GM18867 (cell line): ENCODE measurements at regions not wholly inside any gene's neighbourhood (a gene's known extent, or its start where the extent isn't known, plus 50 kb on each side); places are given as distances from the start of the nearest gene placed in this dataset.
"Not testable (repeated sequence)": the region's sequence is repeated elsewhere in the genome, so short reads cannot be mapped to it uniquely, and the experiment has no call there.

Source experiments
- ATAC-seq: cut with Tn5 transposase; IDR thresholded peaks from one replicate; pipeline ENCODE4 v1.9.1; 2021; ENCODE audit warnings: mild to moderate bottlenecking, moderate library complexity; ENCODE audit not compliant: unreplicated experiment

DNA sequence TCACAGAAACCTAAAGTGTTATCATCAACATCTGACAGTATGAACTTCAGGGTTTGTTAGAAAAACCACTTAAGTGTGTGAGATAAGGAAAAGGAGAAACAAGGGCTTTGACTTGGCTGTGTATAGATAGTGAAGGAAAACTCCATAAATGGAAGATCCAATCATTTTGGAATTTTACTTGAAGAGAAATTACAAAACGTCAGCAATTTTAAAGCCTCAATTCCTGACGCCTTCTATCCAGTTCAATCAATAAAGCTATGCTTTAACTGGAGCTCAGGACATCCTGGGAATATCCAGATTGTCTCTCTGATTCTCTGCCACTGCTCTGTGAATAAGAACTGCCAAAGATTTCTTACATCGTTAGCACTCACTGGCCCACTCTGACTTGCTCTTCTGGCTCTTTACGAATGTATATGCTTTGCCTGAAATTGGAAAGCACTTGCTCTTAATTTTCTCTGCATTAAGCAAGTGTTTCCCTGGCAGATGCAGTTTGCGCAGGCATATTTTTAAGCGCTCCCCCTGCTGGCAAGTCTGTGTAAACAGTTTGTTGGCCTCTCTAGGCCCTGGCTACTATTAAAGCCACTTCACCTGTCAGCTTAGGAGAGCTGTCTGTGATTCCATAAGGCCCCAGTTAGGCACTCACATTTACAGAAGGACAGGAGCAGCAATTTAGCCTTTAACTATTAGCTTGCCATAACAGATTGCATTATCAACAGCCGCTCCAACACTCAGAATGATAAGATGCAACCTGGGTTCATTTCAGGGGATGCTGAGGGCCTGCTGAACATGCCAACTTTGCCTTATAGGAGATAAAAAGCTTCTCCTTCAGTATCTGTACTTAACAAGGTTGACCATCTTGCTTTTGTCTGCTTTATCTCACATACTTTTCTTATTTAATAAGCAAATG, 251.4 kb upstream of the DDX53 start:
- ATAC-seq: peak; percentile 95

DNA sequence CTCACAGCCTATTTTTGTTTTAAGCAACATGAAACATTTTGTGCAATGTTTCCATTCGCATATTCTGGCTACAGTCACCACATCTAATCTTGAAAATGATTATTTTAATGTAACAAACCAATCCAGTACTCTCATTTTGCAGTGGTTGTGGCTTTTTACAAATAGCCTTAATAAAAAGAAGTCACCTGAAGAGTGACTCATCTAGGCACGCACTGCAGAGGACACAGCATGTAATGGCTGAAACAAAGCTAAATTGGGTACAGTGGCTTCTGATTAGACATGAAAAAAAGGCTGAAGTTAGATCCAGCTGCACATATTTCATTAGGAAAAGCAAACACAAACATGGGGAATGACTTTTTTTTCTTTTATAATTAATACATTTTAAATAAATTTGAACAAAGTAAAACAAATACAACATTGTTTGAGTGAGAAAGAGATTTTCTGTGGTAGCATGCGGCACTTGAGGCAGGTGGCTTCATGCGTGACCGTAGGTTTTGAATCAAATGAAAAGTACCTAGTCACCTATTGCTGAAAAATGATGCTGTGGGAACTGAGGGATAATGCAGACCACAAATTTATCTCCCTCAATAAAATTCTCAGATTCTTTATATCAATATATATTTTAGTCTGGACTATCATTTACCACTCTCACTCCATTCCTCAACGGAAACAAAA, 240.8 kb upstream of the DDX53 start:
- ATAC-seq: peak; percentile 89

DNA sequence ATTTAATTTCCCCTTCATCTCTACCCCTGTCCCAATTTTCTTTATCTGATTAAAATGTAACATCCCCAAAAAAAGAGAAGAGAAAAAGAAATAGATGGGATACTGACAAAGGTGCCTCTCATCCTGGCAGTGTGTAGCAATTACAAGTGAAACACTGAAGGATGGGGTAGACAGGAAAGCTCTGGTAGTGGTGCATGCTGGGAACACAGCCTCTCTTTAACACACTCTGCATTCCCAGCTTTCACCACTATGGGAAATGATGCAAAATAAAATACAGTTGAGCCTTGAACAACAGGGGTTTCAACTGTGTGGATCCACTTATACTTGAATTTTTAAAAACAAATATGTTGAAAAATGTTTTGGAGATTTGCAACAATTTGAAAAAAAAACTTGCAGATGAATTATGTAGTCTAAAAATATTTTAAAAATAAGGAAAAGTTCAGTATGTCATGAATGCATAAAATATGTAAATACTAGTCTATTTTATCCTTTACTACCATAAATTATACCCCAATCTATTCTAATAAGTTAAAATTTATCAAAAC, 239.2 kb upstream of the DDX53 start:
- ATAC-seq: no peak

DNA sequence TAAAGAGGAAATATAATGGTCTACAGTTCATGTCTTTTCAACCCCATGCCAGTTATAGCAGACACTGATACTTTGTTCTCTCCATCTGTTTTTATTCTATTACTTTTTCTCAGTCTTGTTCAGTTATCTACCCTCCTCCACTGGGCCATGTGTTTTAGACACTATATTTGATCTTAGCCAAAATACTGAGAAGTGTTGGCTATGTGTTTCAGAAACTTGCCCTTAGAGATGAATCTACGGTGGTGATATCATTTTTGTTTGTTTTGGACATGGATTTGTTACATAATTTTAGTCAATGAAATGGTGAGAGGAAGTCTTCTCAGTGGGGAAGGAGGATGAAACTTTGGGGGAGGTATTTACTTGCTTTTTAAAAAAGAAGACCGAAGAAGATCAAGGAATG, 211.5 kb upstream of the DDX53 start:
- ATAC-seq: no peak

DNA sequence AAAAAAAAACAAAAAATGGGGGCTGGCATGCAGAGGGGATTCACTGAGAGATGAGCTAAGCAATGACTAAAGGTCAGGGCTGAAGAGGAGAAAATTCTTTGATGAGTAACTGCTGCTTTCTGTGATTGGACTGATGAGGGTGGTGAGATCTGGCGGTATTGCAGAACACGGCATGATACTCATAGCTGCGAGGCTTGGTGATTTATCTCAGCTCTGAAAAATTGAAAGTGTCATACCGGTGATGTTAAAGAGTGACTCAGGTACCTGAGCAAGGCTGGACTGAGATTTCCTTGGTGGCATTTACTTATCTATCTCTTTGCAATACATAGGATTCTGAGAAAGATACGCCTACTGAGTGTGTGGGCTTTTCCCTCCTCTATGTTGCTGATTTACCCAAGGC, 204.1 kb upstream of the DDX53 start:
- no peak for ATAC-seq

DNA sequence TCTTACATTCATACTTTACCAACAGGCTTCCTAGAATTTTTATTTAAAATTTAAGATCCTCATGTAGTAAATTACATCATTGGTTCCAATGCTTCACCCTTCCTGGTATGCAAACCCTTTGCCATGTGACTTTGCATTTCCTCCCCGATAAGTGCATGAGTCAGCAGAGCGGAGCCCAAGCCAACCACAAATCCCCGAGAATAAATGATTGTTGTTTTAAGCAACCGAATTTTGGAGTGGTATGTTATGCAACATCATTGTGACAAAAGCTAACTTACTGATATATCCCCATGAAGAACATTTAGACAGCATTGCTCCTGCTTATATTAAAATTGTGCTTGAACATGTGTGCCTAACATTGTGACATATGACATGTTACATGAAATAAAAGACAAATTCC, 199.4 kb upstream of the DDX53 start:
- ATAC-seq: no peak

DNA sequence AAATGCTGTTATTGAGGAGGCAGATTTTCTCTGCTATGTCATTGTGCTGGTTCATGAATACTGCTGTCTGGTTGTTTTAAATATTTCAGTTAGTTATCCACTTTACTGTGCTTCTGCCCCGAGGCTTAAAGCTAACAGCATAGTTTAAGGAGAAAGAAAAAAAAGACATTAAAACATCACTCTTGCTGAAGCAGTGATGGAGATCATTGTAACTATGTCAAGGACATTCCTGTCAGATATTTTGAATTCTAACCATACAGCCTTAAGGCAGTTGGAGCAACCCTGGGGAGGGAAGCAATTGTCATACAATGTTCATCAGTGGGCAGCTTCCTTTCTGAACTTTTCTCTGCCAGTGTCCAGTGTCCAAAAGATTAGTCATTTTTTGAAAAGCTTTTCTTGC, 199.0 kb upstream of the DDX53 start:
- no peak for ATAC-seq

DNA sequence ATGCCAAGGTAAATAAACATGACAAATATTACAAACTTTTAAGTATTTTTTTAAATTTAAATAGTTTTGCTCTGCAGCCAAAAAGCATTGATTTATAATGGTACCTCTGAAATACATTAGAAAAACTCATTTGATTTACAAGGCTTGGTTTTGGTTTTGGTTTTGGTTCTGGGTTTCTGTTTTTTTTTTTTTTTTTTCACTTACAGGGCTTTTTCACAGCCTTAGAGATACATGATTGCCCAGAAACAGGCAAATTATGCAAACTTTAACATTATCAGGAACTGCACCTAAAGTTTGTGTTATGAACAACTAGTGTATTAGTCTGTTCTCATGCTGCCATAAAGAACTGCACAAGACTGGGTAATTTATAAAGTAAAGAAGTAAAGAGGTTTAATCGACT, 196.4 kb upstream of the DDX53 start:
- ATAC-seq: peak; percentile 67

DNA sequence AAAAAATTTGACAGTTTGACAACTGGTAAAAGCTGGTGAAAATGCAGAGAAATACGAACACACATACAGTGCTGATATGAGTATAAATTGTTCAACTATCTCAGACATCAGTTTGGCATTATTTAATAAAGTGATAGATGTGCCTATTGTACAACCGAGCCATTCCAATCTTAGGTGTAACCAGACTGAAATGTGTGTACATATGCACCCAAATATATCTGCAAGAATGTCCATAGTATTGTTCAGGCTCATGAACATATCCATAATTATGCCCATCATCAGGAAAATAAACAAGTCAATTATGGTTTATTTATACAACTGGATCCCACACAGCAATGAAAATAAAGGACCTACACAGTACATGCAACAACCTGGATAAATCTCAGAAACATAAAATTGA, 188.9 kb upstream of the DDX53 start:
- no peak for ATAC-seq

DNA sequence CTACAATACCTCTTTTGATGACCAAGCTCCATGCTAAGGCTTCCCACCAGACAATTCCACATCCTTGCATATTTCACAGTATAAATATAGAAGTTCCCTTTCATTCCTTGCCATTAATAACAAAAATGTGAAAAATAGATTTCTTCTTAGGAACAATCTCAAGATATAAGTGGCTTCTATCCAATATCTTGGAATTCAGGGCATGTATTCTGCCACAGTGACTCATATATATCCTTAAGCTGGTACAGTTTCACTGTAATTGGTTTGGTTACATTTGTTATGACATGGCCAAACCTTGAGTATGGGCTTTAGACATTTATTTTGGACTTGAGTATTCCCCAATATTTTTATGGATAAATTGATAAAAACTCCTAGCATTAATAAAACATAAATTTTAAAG, 181.7 kb upstream of the DDX53 start:
- no peak for ATAC-seq

DNA sequence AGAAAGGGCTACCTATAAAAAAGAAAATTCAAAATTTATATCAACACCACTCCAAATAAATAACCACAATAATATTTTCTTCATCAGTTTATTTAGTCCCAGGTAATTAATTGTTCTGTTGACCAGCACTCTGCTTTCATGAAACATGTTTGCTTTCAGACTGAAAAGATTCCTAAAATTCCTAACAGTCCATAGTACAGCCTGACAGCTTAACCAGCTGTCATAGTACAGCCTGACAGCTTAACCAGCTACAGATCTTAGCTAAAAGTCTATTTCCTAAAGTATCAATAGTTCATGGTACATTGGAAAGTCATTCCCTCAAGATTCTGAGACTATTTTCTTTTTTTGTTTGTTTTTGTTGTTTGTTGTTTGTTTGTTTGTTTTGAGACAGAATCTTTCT, 144.1 kb upstream of the DDX53 start:
- ATAC-seq: no peak

DNA sequence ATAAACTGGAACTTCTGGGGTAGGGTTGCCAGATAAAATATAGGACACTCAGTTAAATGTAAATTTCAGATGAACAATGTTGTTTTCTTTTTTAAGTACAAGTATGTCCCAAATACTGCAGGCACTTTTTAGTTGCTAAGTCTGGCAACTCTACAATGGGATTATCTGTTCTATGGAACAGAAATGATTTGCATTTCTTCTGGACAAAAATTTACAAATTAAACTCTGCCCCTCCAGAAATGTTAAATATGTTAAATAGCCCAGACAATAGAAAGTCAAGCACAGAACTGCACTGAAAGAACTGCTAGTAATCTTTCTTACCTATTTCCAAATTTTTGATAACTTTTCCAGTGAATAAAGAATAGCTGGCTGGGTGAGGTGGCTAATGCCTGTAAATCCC, 140.1 kb upstream of the DDX53 start:
- no peak for ATAC-seq

DNA sequence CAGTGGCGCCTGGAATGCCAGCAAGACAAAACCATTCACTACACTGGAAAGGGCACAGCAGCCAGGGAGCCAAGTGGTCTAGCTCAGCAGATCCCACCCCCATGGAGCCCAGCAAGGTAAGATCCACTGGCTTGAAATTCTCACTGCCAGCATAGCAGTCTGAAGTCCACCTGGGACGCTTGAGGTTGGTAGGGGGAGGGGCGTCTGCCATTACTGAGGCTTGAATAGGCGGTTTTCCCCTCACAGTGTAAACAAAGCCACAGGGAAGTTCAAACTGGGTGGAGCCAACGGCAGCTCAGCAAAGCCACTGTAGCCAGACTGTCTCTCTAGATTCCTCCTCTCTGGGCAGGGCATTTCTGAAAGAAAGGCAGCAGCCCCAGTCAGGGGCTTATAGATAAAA, 133.0 kb upstream of the DDX53 start:
- not testable (repeated sequence) for ATAC-seq

DNA sequence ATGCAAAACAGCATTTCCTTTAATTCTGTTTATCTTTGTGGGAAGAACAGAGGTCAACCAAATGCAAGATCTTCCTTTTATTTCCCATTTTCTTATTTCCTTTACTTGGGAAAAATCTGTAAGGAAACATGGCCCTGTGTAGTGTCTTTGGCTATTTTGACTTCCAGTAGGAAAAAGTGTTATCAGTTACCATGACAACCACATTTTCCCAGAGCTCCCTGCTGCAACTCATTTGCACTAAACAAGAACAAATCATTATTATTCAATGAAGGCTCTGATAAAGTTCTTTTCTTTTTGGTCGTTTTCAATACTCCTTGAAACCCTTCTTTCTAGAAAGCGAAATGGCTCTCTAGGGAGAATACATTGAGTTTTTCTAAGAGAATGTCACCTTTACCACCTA, 117.2 kb upstream of the DDX53 start:
- ATAC-seq: no peak

DNA sequence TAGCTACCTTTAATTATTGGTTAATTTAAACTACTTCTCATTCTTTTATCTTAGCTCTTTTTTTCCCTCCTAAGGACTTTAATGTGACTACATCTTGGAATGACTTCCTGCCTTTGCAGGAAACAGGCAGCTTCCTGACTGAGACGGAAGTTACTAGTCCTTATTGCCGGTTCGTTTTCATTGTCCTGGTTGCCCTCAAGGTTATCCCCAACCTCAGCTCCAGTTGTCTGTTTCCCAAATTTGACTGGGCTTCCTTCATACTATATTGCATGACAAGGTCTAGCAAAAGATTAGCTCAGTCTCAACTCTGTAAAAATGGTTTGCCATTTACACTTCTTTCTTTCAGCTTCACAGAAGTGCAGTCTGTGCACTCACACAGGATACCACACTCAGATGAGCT, 109.9 kb upstream of the DDX53 start:
- ATAC-seq: no peak

DNA sequence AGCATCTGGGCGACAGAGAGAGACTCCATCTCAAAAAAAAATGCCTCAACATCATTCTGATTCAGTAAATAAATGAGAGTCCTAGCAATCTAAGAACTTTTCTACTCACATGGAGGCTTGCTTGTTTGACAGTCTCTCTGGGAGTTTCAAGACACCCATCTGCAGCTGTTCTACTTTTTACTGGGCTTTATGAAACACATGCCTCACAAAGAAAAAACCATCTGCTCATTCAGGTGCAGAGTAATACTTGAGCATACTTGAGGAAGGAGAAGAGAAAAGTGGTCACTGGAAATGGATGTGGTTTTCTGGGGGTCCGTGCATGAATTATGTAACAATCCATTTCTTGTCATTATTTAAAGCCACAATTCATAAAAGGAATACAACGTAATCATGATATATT, 87.1 kb upstream of the DDX53 start:
- ATAC-seq: no peak

DNA sequence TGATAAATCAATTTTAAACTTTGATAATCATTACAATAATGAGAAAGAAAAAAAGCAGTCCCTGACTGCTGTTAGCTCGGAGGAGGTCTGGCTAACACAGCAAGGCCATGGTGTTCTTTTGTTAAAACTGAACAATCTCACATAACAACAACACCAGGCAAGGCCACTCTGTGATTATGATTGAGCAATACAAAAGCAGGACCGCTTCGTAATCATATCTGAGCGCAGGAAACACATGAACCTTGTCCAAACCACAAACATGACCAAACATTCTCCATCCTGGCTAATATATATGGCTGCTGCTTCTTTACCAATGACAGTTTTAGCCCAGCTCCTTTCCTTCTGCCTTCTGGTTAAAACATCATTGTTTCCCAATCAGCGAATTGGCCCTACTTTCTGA, 76.8 kb upstream of the DDX53 start:
- ATAC-seq: no peak

DNA sequence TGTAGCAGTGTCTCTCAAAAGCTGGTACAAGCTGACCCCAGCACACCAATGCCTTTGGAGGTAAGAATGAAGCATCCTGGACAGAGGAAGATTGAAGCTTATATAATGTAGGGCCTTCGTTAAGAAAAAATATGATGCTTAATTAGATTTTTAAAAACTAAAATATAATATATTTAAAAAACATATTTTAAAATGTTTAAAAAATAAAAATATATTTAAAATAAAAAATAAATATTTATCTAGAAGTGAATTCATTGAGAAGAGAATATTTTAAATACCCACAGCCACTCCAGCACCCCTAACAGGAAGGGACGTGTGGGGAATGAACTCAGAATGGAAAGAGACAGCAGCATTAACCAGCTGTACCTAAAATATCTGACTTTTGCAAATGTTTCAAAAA, 65.1 kb upstream of the DDX53 start:
- ATAC-seq: no peak

DNA sequence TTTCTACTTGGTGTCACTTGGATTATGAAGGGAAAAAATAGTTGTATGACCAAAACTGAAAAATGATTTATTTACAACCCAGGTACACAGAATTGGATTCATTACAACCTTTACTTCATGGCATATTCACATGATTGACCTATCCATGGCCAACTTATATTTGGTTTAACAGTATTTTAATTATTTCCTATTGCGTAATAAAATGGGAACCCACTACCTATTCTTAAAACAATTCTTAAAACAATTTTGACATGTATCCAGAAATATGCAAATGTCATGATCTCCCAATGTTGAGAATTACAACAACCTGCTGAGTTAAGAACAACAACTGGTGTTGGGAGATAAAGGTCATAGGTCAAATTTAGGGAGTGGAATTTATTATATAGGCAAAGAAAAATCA, 54.8 kb upstream of the DDX53 start:
- no peak for ATAC-seq
